GM19372 (cell line): ENCODE measurements at regions not wholly inside any gene's neighbourhood (a gene's known extent, or its start where the extent isn't known, plus 50 kb on each side); places are given as distances from the start of the nearest gene placed in this dataset.
"Not testable (repeated sequence)": the region's sequence is repeated elsewhere in the genome, so short reads cannot be mapped to it uniquely, and the experiment has no call there.

ENCODE experiments used
- ATAC-seq: cut with Tn5 transposase; IDR thresholded peaks from one replicate; pipeline ENCODE4 v1.9.1; 2021; ENCODE audit warnings: mild to moderate bottlenecking, low read depth, moderate library complexity; ENCODE audit not compliant: unreplicated experiment

DNA sequence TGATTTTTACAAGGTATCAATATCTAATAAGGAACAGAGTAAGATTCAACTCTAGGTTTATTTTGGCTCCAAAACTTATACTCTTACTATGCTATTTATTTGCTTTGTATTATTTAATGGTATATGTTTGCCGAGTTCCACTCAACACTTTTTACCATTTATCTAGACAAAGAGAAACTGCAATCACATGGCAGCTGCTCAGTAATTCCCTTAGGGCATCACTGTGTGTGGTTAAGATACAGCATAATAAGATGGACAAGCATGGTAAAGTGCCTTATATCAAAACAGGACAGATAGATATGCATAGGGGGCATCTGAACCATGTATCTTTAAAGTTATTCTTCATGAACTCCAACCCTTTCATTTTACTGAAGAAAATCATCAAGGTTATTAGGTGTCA is 483.0 kb upstream of the ID4 start:
- ATAC-seq = no peak

DNA sequence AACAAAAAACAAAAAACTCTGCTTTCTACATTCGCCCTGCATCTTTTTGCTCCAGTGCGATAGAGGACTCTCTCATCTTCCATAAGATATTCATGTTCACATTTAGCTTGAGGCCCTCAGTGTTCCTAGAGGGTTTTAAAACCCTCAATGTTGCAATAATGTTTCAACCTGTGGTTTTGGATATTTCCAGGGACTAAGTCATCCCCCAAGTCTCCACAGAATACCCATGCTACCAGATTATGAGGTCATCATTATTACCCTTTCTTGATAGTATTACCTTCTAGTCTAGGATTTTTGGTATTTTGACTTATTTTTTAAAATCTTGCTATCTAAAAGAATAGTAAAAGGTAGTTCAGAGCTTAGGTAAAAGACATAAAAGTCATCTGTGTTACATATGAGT is 480.5 kb upstream of the ID4 start:
- no peak for ATAC-seq

DNA sequence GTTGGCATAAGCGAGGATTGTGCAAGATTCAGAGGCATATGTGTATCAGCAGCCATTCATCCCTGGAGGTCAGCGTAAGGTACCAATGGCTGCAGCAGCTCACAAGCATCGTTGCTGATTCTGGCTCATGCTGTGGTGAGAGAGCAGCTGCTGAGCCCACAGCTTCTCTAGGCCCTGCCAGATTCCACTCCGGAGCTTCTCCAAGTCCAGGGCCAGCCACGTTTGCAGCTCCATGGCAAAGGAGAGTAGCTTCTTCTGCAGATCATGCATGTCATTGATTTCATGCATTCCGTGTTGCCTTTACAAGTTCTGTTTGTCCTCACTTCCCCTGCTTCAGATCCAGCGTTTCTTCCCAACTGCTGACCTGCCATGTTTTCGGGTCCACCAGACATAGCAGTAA is 474.8 kb upstream of the ID4 start:
- ATAC-seq = no peak

GRCh38 chr6:19368511-19368910 is 468.7 kb upstream of the ID4 start:
- ATAC-seq = no peak

DNA sequence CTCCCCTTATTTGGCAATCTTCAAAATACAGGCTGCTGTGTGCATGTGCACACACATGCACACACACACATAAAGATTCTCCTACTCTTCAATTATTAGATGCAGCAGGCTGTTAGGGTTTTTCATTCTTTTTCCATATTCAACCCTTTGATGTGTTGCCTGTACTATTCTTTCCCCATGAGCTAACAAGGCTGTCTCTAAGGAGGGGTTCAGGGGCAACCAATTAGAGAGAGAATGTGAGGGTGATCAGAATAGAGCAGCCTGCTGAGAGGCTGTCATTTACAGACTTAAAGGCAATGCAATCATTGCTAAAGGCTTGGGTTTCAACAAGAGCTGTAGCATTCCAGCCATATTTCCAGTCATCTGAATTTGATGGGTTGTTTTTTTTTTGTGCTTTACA is 467.4 kb upstream of the ID4 start:
- no peak for ATAC-seq

DNA sequence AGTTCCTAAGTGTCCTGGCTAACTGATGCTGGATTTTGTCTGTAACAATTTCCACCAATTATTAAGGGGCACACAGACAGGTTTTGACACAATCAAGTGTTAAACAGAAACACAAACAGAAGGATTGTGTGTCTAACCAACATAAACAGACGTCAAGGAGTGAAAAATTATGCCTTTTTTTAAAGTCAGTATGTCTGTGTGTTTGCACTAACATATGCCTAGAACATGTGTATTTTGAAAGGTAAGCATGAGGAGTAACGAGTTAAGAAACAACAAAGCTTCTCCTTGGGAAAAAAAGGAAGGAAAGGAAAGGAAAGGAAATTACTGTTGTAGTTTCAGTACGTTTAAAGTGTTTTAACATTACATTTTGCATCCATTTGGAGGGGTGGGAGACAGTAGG is 466.3 kb upstream of the ID4 start:
- no peak for ATAC-seq

- no peak for ATAC-seq
Measured at GRCh38 chr6:19375613-19376012, 461.6 kb upstream of the ID4 start.

- ATAC-seq = no peak
Measured at GRCh38 chr6:19377722-19378121, 459.4 kb upstream of the ID4 start.

- no peak for ATAC-seq
Measured at GRCh38 chr6:19380293-19380692, 456.9 kb upstream of the ID4 start.

- no peak for ATAC-seq
Measured at GRCh38 chr6:19382676-19383075, 454.5 kb upstream of the ID4 start.

- no peak for ATAC-seq
Measured at GRCh38 chr6:19391926-19392325, 445.2 kb upstream of the ID4 start.

DNA sequence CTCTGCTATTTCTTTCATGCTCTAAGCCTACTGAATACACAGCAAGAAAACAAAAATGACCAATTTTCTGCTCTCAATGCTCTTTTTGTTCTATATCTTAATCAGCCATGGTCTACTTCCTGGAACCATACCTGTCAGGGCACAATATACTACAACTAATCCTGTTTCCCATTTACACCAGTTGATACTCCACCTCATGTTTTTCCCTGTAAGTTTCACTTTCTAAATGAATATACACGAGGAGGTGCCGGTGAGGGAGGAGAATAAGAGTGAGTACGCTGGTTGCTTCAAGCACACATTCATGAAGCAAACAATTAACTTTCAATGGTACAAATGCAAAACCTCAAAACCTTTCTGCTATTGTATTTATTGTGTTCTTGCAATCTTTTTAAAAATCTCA is 443.1 kb upstream of the ID4 start:
- no peak for ATAC-seq

DNA sequence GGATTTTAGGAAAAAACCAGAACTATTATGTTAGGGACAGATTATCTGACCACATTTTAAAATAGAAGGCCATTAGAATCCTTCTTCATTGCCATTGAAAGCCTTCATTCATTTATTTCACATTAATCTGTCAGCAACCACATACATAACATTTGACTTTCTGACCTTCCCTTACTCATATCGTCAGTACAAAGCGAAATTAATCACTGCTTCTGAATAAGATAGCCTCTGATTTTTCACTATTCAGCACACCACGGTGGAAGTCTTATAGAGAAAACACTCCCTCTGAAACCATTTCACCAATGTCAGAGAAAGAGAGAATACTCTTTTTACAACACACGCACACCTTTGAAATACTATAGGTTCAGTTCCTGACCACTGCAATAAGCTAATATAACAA is 442.5 kb upstream of the ID4 start:
- no peak for ATAC-seq

- ATAC-seq = no peak
Measured at GRCh38 chr6:19395316-19395715, 441.9 kb upstream of the ID4 start.

DNA sequence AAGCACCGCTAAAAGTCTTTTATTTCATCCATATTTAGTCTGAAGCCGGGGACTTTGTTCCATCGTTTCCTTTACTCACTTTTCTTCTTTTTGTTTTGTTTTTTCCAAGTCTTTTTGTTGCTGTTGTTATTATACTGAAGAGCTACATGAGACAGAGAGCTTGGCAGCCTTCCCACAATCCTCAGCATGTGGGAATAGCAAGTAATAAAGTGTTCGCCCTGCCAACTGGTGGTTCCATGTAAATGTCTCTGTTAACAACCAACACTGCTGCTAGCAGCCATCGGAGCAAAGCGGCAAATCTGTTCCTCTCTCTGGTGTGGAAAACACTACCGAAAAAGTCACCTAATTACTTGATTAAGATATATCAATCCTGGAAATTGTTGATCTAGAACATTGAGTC is 437.8 kb upstream of the ID4 start:
- ATAC-seq = no peak

- ATAC-seq = not testable (repeated sequence)
Measured at GRCh38 chr6:19404884-19405283, 432.3 kb upstream of the ID4 start.

GRCh38 chr6:19408331-19408730 is 428.8 kb upstream of the ID4 start:
- no peak for ATAC-seq

- no peak for ATAC-seq
Measured at GRCh38 chr6:19410481-19410880, 426.7 kb upstream of the ID4 start.

DNA sequence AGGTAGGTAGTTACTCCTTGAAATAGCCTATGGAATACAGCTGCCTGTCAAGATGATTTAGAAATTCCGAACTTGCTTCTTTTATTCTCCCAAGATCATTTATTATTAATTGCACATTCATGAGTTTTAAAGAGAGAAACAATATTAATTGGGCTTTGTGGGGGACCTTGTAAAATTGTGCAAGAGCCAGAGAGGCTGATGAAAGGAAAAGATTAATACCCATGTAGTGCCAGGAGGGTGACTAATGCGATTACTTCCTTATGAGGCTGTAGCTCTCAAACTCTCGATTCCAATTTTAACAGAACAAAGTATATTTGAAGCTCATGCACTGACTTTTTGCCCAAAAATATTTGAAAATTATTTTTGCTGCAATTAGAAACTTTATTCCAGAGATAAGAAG is 423.8 kb upstream of the ID4 start:
- ATAC-seq = no peak

DNA sequence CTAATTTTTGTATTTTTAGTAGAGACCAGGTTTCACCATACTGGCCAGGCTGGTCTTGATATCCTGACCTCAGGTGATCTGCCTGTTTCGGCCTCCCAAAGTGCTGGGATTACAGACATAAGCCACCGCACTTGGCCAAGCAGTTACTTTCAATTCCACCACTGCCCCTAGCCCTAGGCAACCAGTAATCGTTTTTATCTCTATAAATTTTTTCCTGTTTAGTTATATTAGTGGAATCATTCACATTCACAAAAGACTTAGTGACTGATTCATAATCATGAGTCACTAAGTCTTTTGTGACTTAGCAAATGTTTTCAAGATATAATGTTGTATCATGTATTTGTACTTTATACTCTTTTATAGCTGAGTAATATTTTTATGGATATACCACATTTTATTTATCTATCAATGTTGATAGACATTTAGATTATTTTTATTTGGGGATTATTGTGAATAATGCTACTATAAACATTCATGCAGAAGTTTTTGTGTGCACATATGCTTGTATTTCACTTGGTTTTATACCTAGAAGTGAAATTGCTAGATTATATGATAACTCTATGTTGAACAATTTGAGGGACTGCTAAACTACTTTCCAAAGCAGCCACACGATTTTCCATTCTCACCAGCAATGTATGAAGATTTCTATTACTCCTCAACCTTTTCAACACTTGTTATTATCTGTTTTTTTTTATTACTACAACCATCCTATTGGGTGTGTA is 421.4 kb upstream of the ID4 start:
- no peak for ATAC-seq

GRCh38 chr6:19416811-19417210 is 420.4 kb upstream of the ID4 start:
- no peak for ATAC-seq

DNA sequence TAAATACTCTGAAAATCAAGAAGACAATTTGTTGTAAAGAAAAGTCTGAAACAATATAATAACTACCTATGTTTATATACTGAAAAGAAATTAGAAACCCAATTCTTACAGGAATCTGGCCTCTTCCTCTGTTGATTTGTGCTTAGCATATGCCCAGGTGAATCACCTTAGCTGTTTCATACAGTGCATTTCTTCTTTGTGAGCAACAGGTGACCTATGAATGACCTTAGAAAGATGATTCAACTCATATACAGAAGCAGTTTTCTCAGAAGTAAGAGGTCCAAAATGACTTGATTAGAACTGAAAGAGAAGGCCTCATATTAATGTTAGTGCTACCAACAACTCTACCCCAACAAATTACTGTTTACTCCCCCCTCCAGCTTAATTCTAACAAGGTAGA is 419.5 kb upstream of the ID4 start:
- ATAC-seq = no peak

GRCh38 chr6:19424853-19425252 is 412.3 kb upstream of the ID4 start:
- no peak for ATAC-seq
